Right cardiac atrium (tissue), 5 donors: ENCODE measurements at regions not wholly inside any gene's neighbourhood (a gene's known extent, or its start where the extent isn't known, plus 50 kb on each side); places are given as distances from the start of the nearest gene placed in this dataset.
"Not testable (repeated sequence)": the region's sequence is repeated elsewhere in the genome, so short reads cannot be mapped to it uniquely, and the experiment has no call there.

Source experiments
- ATAC-seq, 2 donors: fragments of 200-7000 bp; cut with Tn5 transposase; one replicate each; pipeline versions ENCODE4 v1.8.0 to v1.9.1; 2020; ENCODE audit warnings: moderate library complexity in 2 of 2, mild to moderate bottlenecking in 1 of 2
- DNase-seq, 3 donors: peaks; one replicate each; pipeline ENCODE4 v3.0.0-alpha.2; 2020
- H3K27ac ChIP-seq: one replicate; pipeline ENCODE4 v1.5.1; 2013; ENCODE audit warnings: mild to moderate bottlenecking, low read length, control low read depth, moderate library complexity
- H3K27me3 ChIP-seq: one replicate; pipeline ENCODE4 v1.6.1; 2013; ENCODE audit not compliant: control insufficient read depth, insufficient read depth
- H3K4me1 ChIP-seq: one replicate; pipeline ENCODE4 v1.6.1; 2013; ENCODE audit warnings: low read length; ENCODE audit not compliant: control insufficient read depth, insufficient read depth
- H3K4me3 ChIP-seq: one replicate; pipeline ENCODE4 v1.5.1; 2013; ENCODE audit warnings: low read length, control low read depth
- H3K9me3 ChIP-seq: one replicate; pipeline ENCODE4 v1.6.1; 2013; ENCODE audit warnings: low read length; ENCODE audit not compliant: control insufficient read depth
- WGBS: extraction: QIAGEN DNeasy Blood & Tissue Kit; methylation state at CpG from one replicate; pipeline ENCODE4 v1.1.7; 2013; 5-methylcytosine and 5-hydroxymethylcytosine counted together
- intact Hi-C, 4 donors: fragments of 100-400 bp; cut with DNase I; formaldehyde crosslinking; loops; one replicate each; pipeline versions ENCODE4 v1.11.0 to v1.14.0; 2022 to 2023
- donor health status: healthy with polysubstance abuse.
- donor health status: DM: no; HTN: yes; CAD: no.
- donor health status: DM: no; HTN: no; CAD: no.
- donor health status: DM: no; HTN: yes; CAD: no; lungs with severe emphysema.
- donor health status: DM: yes; HTN: yes; CAD: no.

GRCh38 chr1:58059789-58060188 lies 486.7 kb downstream of the OMA1 start:
- no peaks in the 10 kb centered on the region for H3K27me3 ChIP-seq
- no peak for ATAC-seq
- WGBS: 53% methylated on average over 6 of the region's 6 CpGs
- no peak overlapping the region for H3K27ac ChIP-seq
- no peaks in the 10 kb centered on the region for H3K4me1 ChIP-seq
- intact Hi-C loops: no loop called here
- no peaks in the 10 kb centered on the region for H3K9me3 ChIP-seq
- no peak for DNase-seq
- H3K4me3 ChIP-seq: no peak overlapping the region

GRCh38 chr1:58058323-58058722 lies 488.2 kb downstream of the OMA1 start:
- Histone ChIP-seq H3K27me3 (no peaks in the 10 kb centered on the region), H3K27ac (no peak overlapping the region), H3K4me1 (no peaks in the 10 kb centered on the region), H3K4me3 (no peak overlapping the region), H3K9me3 (no peaks in the 10 kb centered on the region)
- ATAC-seq (no peak), DNase-seq (no peak)
- intact Hi-C loops: no loop called here
- WGBS: 69% methylated on average over 8 of the region's 8 CpGs

GRCh38 chr1:58057826-58058225 lies 488.7 kb downstream of the OMA1 start:
- no peak for DNase-seq
- Histone ChIP-seq H3K27ac (no peak overlapping the region), H3K4me1 (no peaks in the 10 kb centered on the region), H3K27me3 (no peaks in the 10 kb centered on the region), H3K9me3 (no peaks in the 10 kb centered on the region), H3K4me3 (no peak overlapping the region)
- intact Hi-C loops: no loop called here
- ATAC-seq: no peak

- ATAC-seq, H3K4me3 ChIP-seq, H3K9me3 ChIP-seq, H3K4me1 ChIP-seq, H3K27ac ChIP-seq, intact Hi-C loops, DNase-seq, H3K27me3 ChIP-seq: not testable (repeated sequence)
- 84% methylated on average over 2 of the region's 2 CpGs for WGBS
Measured at GRCh38 chr1:58051187-58051586, 495.3 kb downstream of the OMA1 start.

GRCh38 chr1:58047265-58047858 lies 499.2 kb downstream of the OMA1 start:
- 65% methylated on average over 5 of the region's 5 CpGs for WGBS
- DNase-seq (peak; percentile 18 to 56 (median 56)), ATAC-seq (no peak)
- no peak overlapping the region for H3K4me3 ChIP-seq
- H3K9me3 ChIP-seq: no peaks in the 10 kb centered on the region
- no peak overlapping the region for H3K27ac ChIP-seq
- no peaks in the 10 kb centered on the region for H3K27me3 ChIP-seq
- intact Hi-C loops: loop anchor here in 3 of 4 donors (2.0 to 10.0 kb wide), 3 partner anchors 623 to 1215 kb away; partner anchors contain the start of gene DAB1 (in 2 of the 3)
- H3K4me1 ChIP-seq: no peaks in the 10 kb centered on the region

- Histone ChIP-seq H3K9me3 (no peaks in the 10 kb centered on the region), H3K27me3 (no peaks in the 10 kb centered on the region), H3K4me1 (no peaks in the 10 kb centered on the region), H3K27ac (no peak overlapping the region), H3K4me3 (no peak overlapping the region)
- DNase-seq: peak in 1 of 3 donors; percentile 46
- ATAC-seq: no peak
- WGBS: 86% methylated on average over 15 of the region's 15 CpGs
- intact Hi-C loops: loop anchor here in 3 of 4 donors (5.0 to 10.0 kb wide), 2 partner anchors 620 to 1213 kb away; partner anchors contain the start of gene DAB1 (in 2 of the 3)
Measured at GRCh38 chr1:58045094-58045705, 501.3 kb downstream of the OMA1 start.

GRCh38 chr1:58041621-58042020 lies 504.9 kb downstream of the OMA1 start:
- 59% methylated on average over 2 of the region's 2 CpGs for WGBS
- Histone ChIP-seq H3K27ac (no peak overlapping the region), H3K4me3 (no peak overlapping the region), H3K9me3 (no peaks in the 10 kb centered on the region), H3K4me1 (no peaks in the 10 kb centered on the region), H3K27me3 (peaks cover 4% of the 10 kb centered on the region)
- DNase-seq (no peak), ATAC-seq (no peak)
- intact Hi-C loops: loop anchor here in 2 of 4 donors (10.0 kb wide), 1 partner anchor 617 kb away; the partner anchor contains the start of gene DAB1 (in 2 of the 2)

GRCh38 chr1:58038574-58038973 lies 508.0 kb downstream of the OMA1 start:
- Histone ChIP-seq H3K4me1 (no peaks in the 10 kb centered on the region), H3K9me3 (no peaks in the 10 kb centered on the region), H3K27me3 (peaks cover 4% of the 10 kb centered on the region), H3K27ac (no peak overlapping the region), H3K4me3 (no peak overlapping the region)
- 93% methylated on average over 3 of the region's 3 CpGs for WGBS
- ATAC-seq (no peak), DNase-seq (no peak)
- intact Hi-C loops: no loop called here

GRCh38 chr1:58035523-58035922 lies 511.0 kb downstream of the OMA1 start:
- Histone ChIP-seq H3K9me3 (no peaks in the 10 kb centered on the region), H3K4me3 (no peak overlapping the region), H3K27ac (no peak overlapping the region), H3K27me3 (peaks cover 4% of the 10 kb centered on the region), H3K4me1 (no peaks in the 10 kb centered on the region)
- intact Hi-C loops: no loop called here
- DNase-seq (no peak), ATAC-seq (no peak)
- WGBS: 56% methylated on average over 2 of the region's 2 CpGs

- intact Hi-C loops: no loop called here
Measured at GRCh38 chr1:58033311-58033710, 513.2 kb downstream of the OMA1 start.

GRCh38 chr1:58032611-58033073 lies 513.9 kb downstream of the OMA1 start:
- Histone ChIP-seq H3K27ac (no peak overlapping the region), H3K9me3 (no peaks in the 10 kb centered on the region), H3K27me3 (no peaks in the 10 kb centered on the region), H3K4me3 (no peak overlapping the region), H3K4me1 (no peaks in the 10 kb centered on the region)
- WGBS: 80% methylated on average over 1 of the region's 1 CpG
- intact Hi-C loops: no loop called here
- DNase-seq (no peak), ATAC-seq (no peak)

More at GRCh38 chr1:58033311-58033710, 513.2 kb downstream of the OMA1 start:
- H3K27ac ChIP-seq: no peak overlapping the region
- WGBS: 38% methylated on average over 2 of the region's 2 CpGs
- ATAC-seq (no peak), DNase-seq (no peak)
- H3K27me3 ChIP-seq: peaks cover 4% of the 10 kb centered on the region
- H3K4me3 ChIP-seq: no peak overlapping the region
- H3K4me1 ChIP-seq: no peaks in the 10 kb centered on the region
- H3K9me3 ChIP-seq: no peaks in the 10 kb centered on the region
